Panc1 (cell line): ENCODE measurements at regions not wholly inside any gene's neighbourhood (a gene's known extent, or its start where the extent isn't known, plus 50 kb on each side); places are given as distances from the start of the nearest gene placed in this dataset.

Experiments
- ATAC-seq: fragments of 200-7000 bp; cut with Tn5 transposase; 2 replicates; pipeline ENCODE4 v1.9.1; 2020; ENCODE audit warnings: mild to moderate bottlenecking, moderate library complexity
- BruUV-seq: library from RNA; stranded (reverse); fragments of 400-500 nt; replicated peaks from 2 replicates; lab custom pipeline; 2021; lab: Mats Ljungman, UMichigan
- CTCF ChIA-PET: fragments of 300-600 bp; sonication (Branson Sonifier 250); formaldehyde crosslinking; loops from one replicate; lab custom pipeline; 2022; ENCODE audit warnings: antibody characterized with exemption; lab: Charles Lee
- POLR2A ChIA-PET: fragments of 300-600 bp; sonication (Branson Sonifier 250); formaldehyde crosslinking; loops from one replicate; lab custom pipeline; 2022; ENCODE audit warnings: antibody characterized with exemption; lab: Charles Lee
- DNase-seq: peaks from one replicate; pipeline ENCODE4 v3.0.0-alpha.2; 2010; ENCODE audit warnings: low read depth, low spot score
- H3K27ac ChIP-seq: 2 replicates; pipeline ENCODE4 v1.5.1; 2011; ENCODE audit warnings: mild to moderate bottlenecking, low read length, inconsistent platforms
- H3K27me3 ChIP-seq: fragments of 200-500 bp; sonication (Bioruptor generic); 2 replicates; pipeline ENCODE4 v1.6.0; 2014; ENCODE audit warnings: low read length, inconsistent platforms; ENCODE audit not compliant: control insufficient read depth, insufficient read depth
- H3K36me3 ChIP-seq: fragments of 200-500 bp; sonication (Bioruptor generic); 2 replicates; pipeline ENCODE4 v1.5.1; 2014; ENCODE audit warnings: inconsistent platforms, mild to moderate bottlenecking, low read length, moderate library complexity; ENCODE audit not compliant: control insufficient read depth, insufficient read depth
- H3K4me1 ChIP-seq: 2 replicates; pipeline ENCODE4 v1.5.1; 2011; ENCODE audit warnings: inconsistent platforms, mild to moderate bottlenecking, low read length, moderate library complexity; ENCODE audit not compliant: control insufficient read depth, insufficient read depth
- H3K4me3 ChIP-seq, 2 experiments: 2 replicates each; pipeline ENCODE4 v1.5.1; 2011 to 2012; ENCODE audit warnings: low read depth in 2 of 2, low read length in 2 of 2, mild to moderate bottlenecking in 2 of 2, inconsistent platforms in 1 of 2, moderate library complexity in 1 of 2
- H3K9me3 ChIP-seq: fragments of 200-500 bp; sonication (Bioruptor generic); 2 replicates; pipeline ENCODE4 v1.5.1; 2014; ENCODE audit warnings: low read depth, mild to moderate bottlenecking, inconsistent platforms, low read length, moderate library complexity; ENCODE audit not compliant: control insufficient read depth, insufficient read depth
- POLR2AphosphoS5 ChIP-seq: IDR thresholded peaks from 2 replicates; pipeline ENCODE4 v1.6.1; 2012; ENCODE audit warnings: mild to moderate bottlenecking, low read depth, low read length, moderate library complexity
- SIN3A ChIP-seq: IDR thresholded peaks from 2 replicates; pipeline ENCODE4 v1.6.1; 2012; ENCODE audit warnings: low read depth, mild to moderate bottlenecking, low read length, moderate library complexity, borderline replicate concordance; ENCODE audit not compliant: insufficient read depth
- TCF7L2 ChIP-seq: IDR thresholded peaks from 2 replicates; pipeline ENCODE4 v1.6.1; 2011; ENCODE audit warnings: mild to moderate bottlenecking, low read depth, low read length, inconsistent platforms
- in situ Hi-C: cut with HindIII; loops from 2 replicates; pipeline ENCODE4 v1.10.0; 2016; ENCODE audit warnings: low sequenced_read_pairs, low pct_unique_long_range_greater_than_20kb
- intact Hi-C: fragments of 100-400 bp; cut with micrococcal nuclease; formaldehyde crosslinking; loops from one replicate; pipeline ENCODE4 v1.10.0; 2022; ENCODE audit not compliant: unreplicated experiment
- TF ChIP-seq, protein P1 (sequence below), 2 experiments: IDR thresholded peaks; 2 replicates each; pipeline ENCODE4 v1.6.1; 2011 to 2012; ENCODE audit warnings: low read depth in 2 of 2, control low read depth in 1 of 2, low read length in 1 of 2, mild to moderate bottlenecking in 1 of 2, moderate library complexity in 1 of 2; ENCODE audit not compliant: insufficient read depth in 1 of 2
- TF ChIP-seq, protein P2 (sequence below): fragments of 450-650 bp; IDR thresholded peaks from 2 replicates; pipeline ENCODE4 v1.5.1; 2017; ENCODE audit warnings: mild to moderate bottlenecking

DNA sequence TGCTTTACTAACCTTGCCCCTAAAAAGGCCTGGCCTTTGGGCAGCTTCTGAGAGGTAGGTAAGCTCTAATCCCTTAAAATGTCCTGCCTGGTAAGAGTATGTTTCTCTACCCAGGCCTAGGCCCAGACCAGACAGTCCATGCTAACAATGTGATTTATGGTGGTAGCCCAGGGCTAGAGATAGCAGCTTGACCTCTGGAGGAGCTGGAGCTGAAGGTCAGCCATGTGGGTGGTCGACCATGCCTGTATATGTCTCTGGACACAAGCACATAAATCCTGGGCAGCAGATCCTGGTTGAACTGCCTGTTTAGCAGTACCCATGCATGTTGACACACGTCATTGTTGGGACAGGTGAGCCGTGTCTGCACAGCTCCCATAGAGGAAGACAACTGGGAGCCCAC is 62.1 kb upstream of the PHACTR1 start:
- in situ Hi-C loops (no loop called here), intact Hi-C loops (no loop called here)
- Histone ChIP-seq H3K9me3 (no peaks in the 10 kb centered on the region), H3K4me1 (no peaks in the 10 kb centered on the region), H3K36me3 (no peaks in the 10 kb centered on the region; the same call in 1 of the 2 replicates), H3K4me3 (no peak overlapping the region), H3K27ac (no peak overlapping the region), H3K27me3 (no peaks in the 10 kb centered on the region)
- POLR2A ChIA-PET: no interaction called here
- TF ChIP-seq POLR2AphosphoS5: no peak
- no peak for TF ChIP-seq SIN3A
- TF ChIP-seq TCF7L2: no peak
- TF ChIP-seq, protein P1, sequence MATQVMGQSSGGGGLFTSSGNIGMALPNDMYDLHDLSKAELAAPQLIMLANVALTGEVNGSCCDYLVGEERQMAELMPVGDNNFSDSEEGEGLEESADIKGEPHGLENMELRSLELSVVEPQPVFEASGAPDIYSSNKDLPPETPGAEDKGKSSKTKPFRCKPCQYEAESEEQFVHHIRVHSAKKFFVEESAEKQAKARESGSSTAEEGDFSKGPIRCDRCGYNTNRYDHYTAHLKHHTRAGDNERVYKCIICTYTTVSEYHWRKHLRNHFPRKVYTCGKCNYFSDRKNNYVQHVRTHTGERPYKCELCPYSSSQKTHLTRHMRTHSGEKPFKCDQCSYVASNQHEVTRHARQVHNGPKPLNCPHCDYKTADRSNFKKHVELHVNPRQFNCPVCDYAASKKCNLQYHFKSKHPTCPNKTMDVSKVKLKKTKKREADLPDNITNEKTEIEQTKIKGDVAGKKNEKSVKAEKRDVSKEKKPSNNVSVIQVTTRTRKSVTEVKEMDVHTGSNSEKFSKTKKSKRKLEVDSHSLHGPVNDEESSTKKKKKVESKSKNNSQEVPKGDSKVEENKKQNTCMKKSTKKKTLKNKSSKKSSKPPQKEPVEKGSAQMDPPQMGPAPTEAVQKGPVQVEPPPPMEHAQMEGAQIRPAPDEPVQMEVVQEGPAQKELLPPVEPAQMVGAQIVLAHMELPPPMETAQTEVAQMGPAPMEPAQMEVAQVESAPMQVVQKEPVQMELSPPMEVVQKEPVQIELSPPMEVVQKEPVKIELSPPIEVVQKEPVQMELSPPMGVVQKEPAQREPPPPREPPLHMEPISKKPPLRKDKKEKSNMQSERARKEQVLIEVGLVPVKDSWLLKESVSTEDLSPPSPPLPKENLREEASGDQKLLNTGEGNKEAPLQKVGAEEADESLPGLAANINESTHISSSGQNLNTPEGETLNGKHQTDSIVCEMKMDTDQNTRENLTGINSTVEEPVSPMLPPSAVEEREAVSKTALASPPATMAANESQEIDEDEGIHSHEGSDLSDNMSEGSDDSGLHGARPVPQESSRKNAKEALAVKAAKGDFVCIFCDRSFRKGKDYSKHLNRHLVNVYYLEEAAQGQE (IDR thresholded peaks at IDR 0.05; ENCODE audit: insufficient read depth in 1 of 2, low read depth in 2 of 2, low read length in 1 of 2): no peak
- TF ChIP-seq, protein P2, sequence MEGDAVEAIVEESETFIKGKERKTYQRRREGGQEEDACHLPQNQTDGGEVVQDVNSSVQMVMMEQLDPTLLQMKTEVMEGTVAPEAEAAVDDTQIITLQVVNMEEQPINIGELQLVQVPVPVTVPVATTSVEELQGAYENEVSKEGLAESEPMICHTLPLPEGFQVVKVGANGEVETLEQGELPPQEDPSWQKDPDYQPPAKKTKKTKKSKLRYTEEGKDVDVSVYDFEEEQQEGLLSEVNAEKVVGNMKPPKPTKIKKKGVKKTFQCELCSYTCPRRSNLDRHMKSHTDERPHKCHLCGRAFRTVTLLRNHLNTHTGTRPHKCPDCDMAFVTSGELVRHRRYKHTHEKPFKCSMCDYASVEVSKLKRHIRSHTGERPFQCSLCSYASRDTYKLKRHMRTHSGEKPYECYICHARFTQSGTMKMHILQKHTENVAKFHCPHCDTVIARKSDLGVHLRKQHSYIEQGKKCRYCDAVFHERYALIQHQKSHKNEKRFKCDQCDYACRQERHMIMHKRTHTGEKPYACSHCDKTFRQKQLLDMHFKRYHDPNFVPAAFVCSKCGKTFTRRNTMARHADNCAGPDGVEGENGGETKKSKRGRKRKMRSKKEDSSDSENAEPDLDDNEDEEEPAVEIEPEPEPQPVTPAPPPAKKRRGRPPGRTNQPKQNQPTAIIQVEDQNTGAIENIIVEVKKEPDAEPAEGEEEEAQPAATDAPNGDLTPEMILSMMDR: no peak
- ATAC-seq (no peak), DNase-seq (no peak)
- BruUV-seq: no TSS peak
- CTCF ChIA-PET: no interaction called here

DNA sequence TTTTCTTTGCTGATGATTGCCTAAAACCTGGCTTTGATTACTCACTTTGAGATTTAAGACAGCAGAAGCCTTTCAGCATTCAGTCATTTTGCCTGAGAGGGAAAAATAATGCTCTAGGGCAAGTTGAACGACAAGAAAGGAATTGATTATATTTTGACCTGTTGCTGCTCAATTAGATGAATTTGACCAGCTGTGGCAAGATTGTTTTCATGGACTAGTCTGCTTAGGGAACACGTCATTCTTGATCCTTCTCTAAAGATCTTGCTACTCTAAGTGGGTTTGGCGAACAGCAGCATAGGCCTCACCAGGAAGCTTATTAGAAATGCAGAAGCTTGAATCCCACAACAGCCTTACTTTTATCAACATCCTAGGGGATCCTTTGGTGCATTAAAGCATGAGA is 59.7 kb upstream of the PHACTR1 start:
- ATAC-seq (no peak), DNase-seq (no peak)
- Histone ChIP-seq H3K27me3 (peaks cover 2% of the 10 kb centered on the region; the same call in 1 of the 2 replicates), H3K4me1 (no peaks in the 10 kb centered on the region), H3K36me3 (no peaks in the 10 kb centered on the region; the same call in 1 of the 2 replicates), H3K9me3 (no peaks in the 10 kb centered on the region), H3K27ac (no peak overlapping the region), H3K4me3 (no peak overlapping the region)
- ChIA-PET POLR2A (no interaction called here), CTCF (no interaction called here)
- no TSS peak for BruUV-seq
- TF ChIP-seq POLR2AphosphoS5 (no peak), TCF7L2 (no peak), SIN3A (no peak)
- TF ChIP-seq, protein P2: no peak
- TF ChIP-seq, protein P1 (IDR thresholded peaks at IDR 0.05; ENCODE audit: insufficient read depth in 1 of 2, low read depth in 2 of 2, low read length in 1 of 2): no peak
- intact Hi-C loops (no loop called here), in situ Hi-C loops (no loop called here)
